ENCODE measurements at regions not wholly inside any gene's neighbourhood (a gene's known extent, or its start where the extent isn't known, plus 50 kb on each side); places are given as distances from the start of the nearest gene placed in this dataset.

DNA sequence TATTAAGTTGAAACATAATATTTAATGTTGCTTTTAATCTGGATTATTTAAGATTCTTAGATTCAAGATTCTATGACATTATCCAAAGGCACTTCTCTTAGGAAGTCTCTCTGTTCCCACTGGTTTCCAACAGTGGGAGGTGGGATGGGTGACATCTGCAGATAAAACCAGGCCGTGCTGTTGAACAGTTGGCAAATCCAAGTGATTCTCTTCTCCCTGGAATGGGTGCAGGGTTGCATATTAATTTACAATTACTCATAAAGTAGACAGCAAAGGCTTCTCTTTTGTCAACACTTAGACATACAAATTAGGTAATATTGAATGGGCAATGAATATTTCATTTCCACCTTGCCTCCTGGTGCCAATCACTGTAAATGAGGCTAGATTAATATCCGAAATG is 233.7 kb upstream of the IL12B start:
- no peak overlapping the region for H3K4me3 ChIP-seq (ENCODE audit: low read depth in 1 of 2, low read length in 2 of 2)
- H3K4me2 ChIP-seq (ENCODE audit: insufficient read depth, low read length), result no peak overlapping the region
- no peaks in the 10 kb centered on the region for H3K9me3 ChIP-seq (ENCODE audit: insufficient read depth, low read length, severe bottlenecking)
- no peaks in the 10 kb centered on the region for H3K36me3 ChIP-seq (ENCODE audit: insufficient read depth, low read length)
- no peak for TF ChIP-seq CTCF (IDR thresholded peaks at IDR 0.05; ENCODE audit: borderline replicate concordance, extremely low read depth, low read length, poor library complexity, severe bottlenecking)
- TF ChIP-seq EZH2 (IDR thresholded peaks at IDR 0.05; ENCODE audit: borderline replicate concordance, low read depth, low read length, severe bottlenecking), result no peak
- no peak overlapping the region for H3K9ac ChIP-seq (ENCODE audit: low read depth, low read length)
- H3K27me3 ChIP-seq (ENCODE audit: insufficient read depth, low read length, poor library complexity), result no peaks in the 10 kb centered on the region
- no peak for DNase-seq
- no peaks in the 10 kb centered on the region for H3K79me2 ChIP-seq (ENCODE audit: insufficient read depth, low read length)
- H3K27ac ChIP-seq (ENCODE audit: low read length), result no peak overlapping the region
- ATAC-seq (ENCODE audit: insufficient read depth, low read depth), result no peak
- H3K4me1 ChIP-seq (ENCODE audit: insufficient read depth, low read length), result no peaks in the 10 kb centered on the region
- no peak overlapping the region for H2AFZ ChIP-seq (ENCODE audit: low read depth, low read length)
- H4K20me1 ChIP-seq (ENCODE audit: insufficient read depth, low read length), result no peaks in the 10 kb centered on the region

- H3K36me3 ChIP-seq (ENCODE audit: insufficient read depth, low read length), result no peaks in the 10 kb centered on the region
- no peak overlapping the region for H3K4me3 ChIP-seq (ENCODE audit: low read depth in 1 of 2, low read length in 2 of 2)
Measured at GRCh38 chr5:159566832-159567231, 236.5 kb upstream of the IL12B start.

DNA sequence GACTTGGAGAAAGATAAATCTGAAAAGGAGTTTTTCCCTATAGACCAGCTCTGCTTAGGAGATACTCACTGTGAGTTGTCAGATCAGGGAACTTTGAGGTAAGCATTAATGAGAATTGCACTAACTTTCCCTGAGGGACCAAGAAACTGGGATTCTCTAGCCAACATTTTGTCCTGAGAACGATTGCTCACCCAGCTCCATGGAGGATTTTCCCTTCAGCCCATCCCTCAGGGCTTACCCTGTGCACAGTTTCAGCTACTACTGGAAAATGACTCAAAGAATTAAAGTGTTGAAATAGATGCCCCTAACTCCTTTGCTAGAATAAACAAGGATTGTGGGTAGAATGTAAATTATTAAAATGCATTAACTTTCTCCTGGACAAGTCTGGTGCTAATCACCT is 237.2 kb upstream of the IL12B start:
- Histone ChIP-seq H3K4me3 (ENCODE audit: low read depth in 1 of 2, low read length in 2 of 2) (no peak overlapping the region), H3K4me2 (ENCODE audit: insufficient read depth, low read length) (no peak overlapping the region), H3K27me3 (ENCODE audit: insufficient read depth, low read length, poor library complexity) (no peaks in the 10 kb centered on the region), H2AFZ (ENCODE audit: low read depth, low read length) (no peak overlapping the region), H3K4me1 (ENCODE audit: insufficient read depth, low read length) (no peaks in the 10 kb centered on the region), H3K36me3 (ENCODE audit: insufficient read depth, low read length) (no peaks in the 10 kb centered on the region), H3K27ac (ENCODE audit: low read length) (no peak overlapping the region), H3K9me3 (ENCODE audit: insufficient read depth, low read length, severe bottlenecking) (no peaks in the 10 kb centered on the region), H4K20me1 (ENCODE audit: insufficient read depth, low read length) (no peaks in the 10 kb centered on the region), H3K79me2 (ENCODE audit: insufficient read depth, low read length) (no peaks in the 10 kb centered on the region), H3K9ac (ENCODE audit: low read depth, low read length) (no peak overlapping the region)
- ATAC-seq (ENCODE audit: insufficient read depth, low read depth), result no peak
- DNase-seq, result no peak
- TF ChIP-seq CTCF (IDR thresholded peaks at IDR 0.05; ENCODE audit: borderline replicate concordance, extremely low read depth, low read length, poor library complexity, severe bottlenecking) (no peak), EZH2 (IDR thresholded peaks at IDR 0.05; ENCODE audit: borderline replicate concordance, low read depth, low read length, severe bottlenecking) (no peak)

More at GRCh38 chr5:159566832-159567231, 236.5 kb upstream of the IL12B start:
- Histone ChIP-seq H3K27me3 (ENCODE audit: insufficient read depth, low read length, poor library complexity) (no peaks in the 10 kb centered on the region), H2AFZ (ENCODE audit: low read depth, low read length) (no peak overlapping the region), H3K4me2 (ENCODE audit: insufficient read depth, low read length) (no peak overlapping the region), H3K27ac (ENCODE audit: low read length) (no peak overlapping the region), H3K79me2 (ENCODE audit: insufficient read depth, low read length) (no peaks in the 10 kb centered on the region), H3K4me1 (ENCODE audit: insufficient read depth, low read length) (no peaks in the 10 kb centered on the region), H3K9me3 (ENCODE audit: insufficient read depth, low read length, severe bottlenecking) (no peaks in the 10 kb centered on the region), H4K20me1 (ENCODE audit: insufficient read depth, low read length) (no peaks in the 10 kb centered on the region), H3K9ac (ENCODE audit: low read depth, low read length) (no peak overlapping the region)
- TF ChIP-seq CTCF (IDR thresholded peaks at IDR 0.05; ENCODE audit: borderline replicate concordance, extremely low read depth, low read length, poor library complexity, severe bottlenecking) (no peak), EZH2 (IDR thresholded peaks at IDR 0.05; ENCODE audit: borderline replicate concordance, low read depth, low read length, severe bottlenecking) (no peak)
- ATAC-seq (ENCODE audit: insufficient read depth, low read depth) (no peak), DNase-seq (no peak)
